ENCODE measurements at regions not wholly inside any gene's neighbourhood (a gene's known extent, or its start where the extent isn't known, plus 50 kb on each side); places are given as distances from the start of the nearest gene placed in this dataset.

GRCh38 chr3:18224426-18224825 is 200.7 kb downstream of the SATB1 start:
- TF ChIP-seq CTCF (conservative IDR thresholded peaks at IDR 0.05; ENCODE audit: low read depth, low read length), result no peak
- Histone ChIP-seq H3K27me3 (ENCODE audit: insufficient read depth, low read depth) (no peaks in the 10 kb centered on the region), H3K4me2 (no peak overlapping the region), H3K4me1 (ENCODE audit: low read depth, poor library complexity, severe bottlenecking) (no peaks in the 10 kb centered on the region), H3K36me3 (ENCODE audit: insufficient read depth) (no peaks in the 10 kb centered on the region), H3K79me2 (ENCODE audit: insufficient read depth, low read depth) (no peaks in the 10 kb centered on the region), H3K27ac (no peak overlapping the region), H3K9ac (no peak overlapping the region), H2AFZ (ENCODE audit: low read depth) (no peak overlapping the region), H4K20me1 (ENCODE audit: insufficient read depth) (no peaks in the 10 kb centered on the region), H3K4me3 (IDR thresholded peaks at IDR 0.05; ENCODE audit: insufficient read depth, low read depth, low read length) (no peak overlapping the region)

GRCh38 chr3:18223974-18224373 is 201.2 kb downstream of the SATB1 start:
- no peaks in the 10 kb centered on the region for H3K79me2 ChIP-seq (ENCODE audit: insufficient read depth, low read depth)
- H3K27ac ChIP-seq, result no peak overlapping the region
- H4K20me1 ChIP-seq (ENCODE audit: insufficient read depth), result no peaks in the 10 kb centered on the region
- no peak overlapping the region for H2AFZ ChIP-seq (ENCODE audit: low read depth)
- H3K27me3 ChIP-seq (ENCODE audit: insufficient read depth, low read depth), result no peaks in the 10 kb centered on the region
- no peak overlapping the region for H3K4me3 ChIP-seq (IDR thresholded peaks at IDR 0.05; ENCODE audit: insufficient read depth, low read depth, low read length)
- no peak overlapping the region for H3K9ac ChIP-seq
- H3K4me1 ChIP-seq (ENCODE audit: low read depth, poor library complexity, severe bottlenecking), result no peaks in the 10 kb centered on the region
- H3K36me3 ChIP-seq (ENCODE audit: insufficient read depth), result no peaks in the 10 kb centered on the region
- no peak for TF ChIP-seq CTCF (conservative IDR thresholded peaks at IDR 0.05; ENCODE audit: low read depth, low read length)
- no peak overlapping the region for H3K4me2 ChIP-seq

GRCh38 chr3:18223571-18223970 is 201.6 kb downstream of the SATB1 start:
- no peak overlapping the region for H3K9ac ChIP-seq
- no peak overlapping the region for H3K4me3 ChIP-seq (IDR thresholded peaks at IDR 0.05; ENCODE audit: insufficient read depth, low read depth, low read length)
- H3K36me3 ChIP-seq (ENCODE audit: insufficient read depth), result no peaks in the 10 kb centered on the region
- H3K79me2 ChIP-seq (ENCODE audit: insufficient read depth, low read depth), result no peaks in the 10 kb centered on the region
- H2AFZ ChIP-seq (ENCODE audit: low read depth), result no peak overlapping the region
- H3K4me2 ChIP-seq, result no peak overlapping the region
- H4K20me1 ChIP-seq (ENCODE audit: insufficient read depth), result no peaks in the 10 kb centered on the region
- TF ChIP-seq CTCF (conservative IDR thresholded peaks at IDR 0.05; ENCODE audit: low read depth, low read length), result no peak
- H3K4me1 ChIP-seq (ENCODE audit: low read depth, poor library complexity, severe bottlenecking), result no peaks in the 10 kb centered on the region
- H3K27ac ChIP-seq, result no peak overlapping the region
- no peaks in the 10 kb centered on the region for H3K27me3 ChIP-seq (ENCODE audit: insufficient read depth, low read depth)

GRCh38 chr3:18222686-18223085 is 202.5 kb downstream of the SATB1 start:
- H3K36me3 ChIP-seq (ENCODE audit: insufficient read depth), result no peaks in the 10 kb centered on the region
- H3K9ac ChIP-seq, result no peak overlapping the region
- no peaks in the 10 kb centered on the region for H3K4me1 ChIP-seq (ENCODE audit: low read depth, poor library complexity, severe bottlenecking)
- no peak overlapping the region for H3K4me2 ChIP-seq
- H3K4me3 ChIP-seq (IDR thresholded peaks at IDR 0.05; ENCODE audit: insufficient read depth, low read depth, low read length), result no peak overlapping the region
- no peak overlapping the region for H3K27ac ChIP-seq
- no peak overlapping the region for H2AFZ ChIP-seq (ENCODE audit: low read depth)
- TF ChIP-seq CTCF (conservative IDR thresholded peaks at IDR 0.05; ENCODE audit: low read depth, low read length), result no peak
- no peaks in the 10 kb centered on the region for H4K20me1 ChIP-seq (ENCODE audit: insufficient read depth)
- no peaks in the 10 kb centered on the region for H3K27me3 ChIP-seq (ENCODE audit: insufficient read depth, low read depth)
- no peaks in the 10 kb centered on the region for H3K79me2 ChIP-seq (ENCODE audit: insufficient read depth, low read depth)
